ENCODE measurements at regions not wholly inside any gene's neighbourhood (a gene's known extent, or its start where the extent isn't known, plus 50 kb on each side); places are given as distances from the start of the nearest gene placed in this dataset.
"Not testable (repeated sequence)": the region's sequence is repeated elsewhere in the genome, so short reads cannot be mapped to it uniquely, and the experiment has no call there.

DNA sequence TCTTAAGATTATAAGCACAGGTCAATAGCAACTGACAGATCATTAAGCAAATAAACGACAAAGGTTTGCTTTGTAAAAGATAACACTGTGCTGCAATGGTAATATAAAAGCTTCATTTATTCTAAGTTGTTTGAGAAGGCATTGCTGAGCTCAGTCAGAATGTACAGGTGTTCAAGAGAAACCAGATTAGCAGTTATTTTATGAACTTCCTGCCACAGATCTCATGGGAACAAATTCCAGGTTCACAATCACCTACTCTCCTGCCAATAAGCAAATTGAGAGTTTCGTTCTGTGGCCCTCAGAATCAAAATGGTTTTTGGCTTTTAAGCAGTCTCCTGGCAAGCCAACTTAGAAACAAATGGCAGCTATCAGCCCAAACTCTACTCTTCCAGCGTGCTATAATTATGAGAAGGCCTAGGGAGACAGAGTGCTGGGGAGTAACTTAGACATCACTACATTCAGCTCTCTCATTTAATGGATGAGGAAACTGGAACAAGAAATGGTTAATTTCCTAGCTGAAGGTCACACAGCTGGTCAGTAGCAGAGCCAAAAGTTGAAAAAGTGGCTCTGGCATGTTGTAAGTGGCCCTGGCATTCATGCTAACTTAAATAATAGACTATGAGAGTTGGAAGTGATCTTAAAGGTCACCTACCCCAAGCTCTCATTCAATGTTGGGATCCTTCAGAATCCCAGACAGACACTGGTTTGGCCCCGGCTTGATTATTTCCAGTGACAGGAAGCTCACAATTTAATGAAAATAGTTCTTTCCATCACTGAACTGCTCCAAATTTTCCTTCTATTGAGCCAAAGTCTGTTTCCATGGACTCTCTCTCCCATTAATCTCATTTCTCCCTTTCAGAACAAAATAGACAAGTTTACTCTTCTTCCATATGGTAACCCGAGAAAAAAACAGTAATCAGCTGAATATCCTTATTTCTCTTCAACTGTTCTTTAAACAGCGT, 82.6 kb upstream of the EDEM3 start:
- H3K36me3 ChIP-seq (ENCODE audit: low read depth, low read length) = no peaks in the 10 kb centered on the region
- no peak overlapping the region for H3K4me2 ChIP-seq (ENCODE audit: low read length)
- no peaks in the 10 kb centered on the region for H3K9me2 ChIP-seq (replicated peaks; ENCODE audit: low read length)
- ATAC-seq (peak; percentile 57), DNase-seq (peak; percentile 23)
- no peaks in the 10 kb centered on the region for H4K20me1 ChIP-seq (ENCODE audit: low read length)
- no peaks in the 10 kb centered on the region for H3F3A ChIP-seq (ENCODE audit: low read length, unreplicated experiment)
- H3K27ac ChIP-seq (ENCODE audit: low read length) = peak overlapping the region; percentile 80
- no peaks in the 10 kb centered on the region for H3K9me3 ChIP-seq (ENCODE audit: low read length)
- no peak overlapping the region for H3K4me3 ChIP-seq (ENCODE audit: low read length)
- POLR2A ChIA-PET (ENCODE audit: unreplicated experiment) = no interaction called here
- no TSS peak for BruUV-seq (replicated peaks)
- H3K27me3 ChIP-seq (ENCODE audit: low read length) = no peaks in the 10 kb centered on the region
- H3K79me2 ChIP-seq (ENCODE audit: low read length) = no peaks in the 10 kb centered on the region
- intact Hi-C loops (cut with micrococcal nuclease) = no loop called here
- peaks cover 25% of the 10 kb centered on the region for H3K4me1 ChIP-seq (ENCODE audit: insufficient read depth, low read length)
- H3K9ac ChIP-seq (ENCODE audit: low read length) = peak overlapping the region; percentile 29; the same call in 1 of the 2 replicates
- CTCF ChIA-PET = no interaction called here
- H2AFZ ChIP-seq (ENCODE audit: low read length) = no peak overlapping the region
- TF ChIP-seq EZH2 (IDR thresholded peaks at IDR 0.05; ENCODE audit: low read length, unreplicated experiment) = no peak
- TF ChIP-seq EZH2phosphoT487 (IDR thresholded peaks at IDR 0.05; ENCODE audit: borderline replicate concordance, low read length) = no peak

DNA sequence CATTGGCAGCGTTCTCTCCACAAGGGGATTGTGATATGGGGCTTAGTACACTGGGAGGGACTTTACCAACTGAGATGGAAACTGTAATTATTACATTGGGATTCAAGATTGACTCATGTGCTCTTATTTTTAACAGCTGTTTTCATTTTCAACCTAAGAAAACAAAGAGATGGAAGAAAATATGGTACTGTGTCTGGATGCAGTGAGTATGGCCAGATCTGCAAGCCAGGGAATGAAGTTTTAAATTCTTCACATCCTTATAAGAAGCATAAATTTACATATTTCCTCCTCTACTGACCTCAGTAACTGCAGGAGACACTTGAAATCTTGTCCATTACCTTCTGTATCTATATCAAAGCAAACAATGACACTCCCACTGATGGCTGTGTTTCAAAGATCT, 81.5 kb upstream of the EDEM3 start:
- Histone ChIP-seq H3K27me3 (ENCODE audit: low read length) (no peaks in the 10 kb centered on the region), H3K9ac (ENCODE audit: low read length) (no peak overlapping the region), H3K27ac (ENCODE audit: low read length) (peak overlapping the region; percentile 70), H3K4me3 (ENCODE audit: low read length) (no peak overlapping the region), H3K79me2 (ENCODE audit: low read length) (no peaks in the 10 kb centered on the region), H3K4me2 (ENCODE audit: low read length) (no peak overlapping the region), H3F3A (ENCODE audit: low read length, unreplicated experiment) (no peaks in the 10 kb centered on the region), H4K20me1 (ENCODE audit: low read length) (no peaks in the 10 kb centered on the region), H3K9me3 (ENCODE audit: low read length) (no peaks in the 10 kb centered on the region), H3K9me2 (replicated peaks; ENCODE audit: low read length) (no peaks in the 10 kb centered on the region), H3K4me1 (ENCODE audit: insufficient read depth, low read length) (peaks cover 25% of the 10 kb centered on the region), H3K36me3 (ENCODE audit: low read depth, low read length) (no peaks in the 10 kb centered on the region), H2AFZ (ENCODE audit: low read length) (no peak overlapping the region)
- no TSS peak for BruUV-seq (replicated peaks)
- ChIA-PET CTCF (no interaction called here), POLR2A (ENCODE audit: unreplicated experiment) (no interaction called here)
- TF ChIP-seq EZH2 (IDR thresholded peaks at IDR 0.05; ENCODE audit: low read length, unreplicated experiment) = no peak
- TF ChIP-seq, protein P1, sequence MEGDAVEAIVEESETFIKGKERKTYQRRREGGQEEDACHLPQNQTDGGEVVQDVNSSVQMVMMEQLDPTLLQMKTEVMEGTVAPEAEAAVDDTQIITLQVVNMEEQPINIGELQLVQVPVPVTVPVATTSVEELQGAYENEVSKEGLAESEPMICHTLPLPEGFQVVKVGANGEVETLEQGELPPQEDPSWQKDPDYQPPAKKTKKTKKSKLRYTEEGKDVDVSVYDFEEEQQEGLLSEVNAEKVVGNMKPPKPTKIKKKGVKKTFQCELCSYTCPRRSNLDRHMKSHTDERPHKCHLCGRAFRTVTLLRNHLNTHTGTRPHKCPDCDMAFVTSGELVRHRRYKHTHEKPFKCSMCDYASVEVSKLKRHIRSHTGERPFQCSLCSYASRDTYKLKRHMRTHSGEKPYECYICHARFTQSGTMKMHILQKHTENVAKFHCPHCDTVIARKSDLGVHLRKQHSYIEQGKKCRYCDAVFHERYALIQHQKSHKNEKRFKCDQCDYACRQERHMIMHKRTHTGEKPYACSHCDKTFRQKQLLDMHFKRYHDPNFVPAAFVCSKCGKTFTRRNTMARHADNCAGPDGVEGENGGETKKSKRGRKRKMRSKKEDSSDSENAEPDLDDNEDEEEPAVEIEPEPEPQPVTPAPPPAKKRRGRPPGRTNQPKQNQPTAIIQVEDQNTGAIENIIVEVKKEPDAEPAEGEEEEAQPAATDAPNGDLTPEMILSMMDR (conservative IDR thresholded peaks at IDR 0.05; ENCODE audit: low read depth, low read length) = no peak
- no peak for TF ChIP-seq EZH2phosphoT487 (IDR thresholded peaks at IDR 0.05; ENCODE audit: borderline replicate concordance, low read length)
- ATAC-seq (no peak), DNase-seq (no peak)
- intact Hi-C loops (cut with micrococcal nuclease) = no loop called here

DNA sequence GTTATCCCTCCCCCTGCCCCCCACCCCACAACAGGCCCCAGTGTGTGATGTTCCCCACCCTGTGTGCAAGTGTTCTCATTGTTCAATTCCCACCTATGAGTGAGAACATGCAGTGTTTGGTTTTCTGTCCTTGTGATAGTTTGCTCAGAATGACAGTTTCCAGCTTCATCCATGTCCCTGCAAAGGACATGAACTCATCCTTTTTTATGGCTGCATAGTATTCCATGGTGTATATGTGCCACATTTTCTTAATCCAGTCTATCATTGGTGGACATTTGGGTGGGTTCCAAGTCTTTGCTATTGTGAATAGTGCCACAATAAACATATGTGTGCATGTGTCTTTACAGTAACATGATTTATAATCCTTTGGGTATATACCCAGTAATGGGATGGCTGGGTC, 79.3 kb upstream of the EDEM3 start:
- DNase-seq; H3K79me2 ChIP-seq (ENCODE audit: low read length); H3K4me2 ChIP-seq (ENCODE audit: low read length); intact Hi-C loops (cut with micrococcal nuclease); H3K9me2 ChIP-seq (replicated peaks; ENCODE audit: low read length); H3K9me3 ChIP-seq (ENCODE audit: low read length); H3K27ac ChIP-seq (ENCODE audit: low read length); H3K36me3 ChIP-seq (ENCODE audit: low read depth, low read length); H4K20me1 ChIP-seq (ENCODE audit: low read length); H3K4me3 ChIP-seq (ENCODE audit: low read length); H3K27me3 ChIP-seq (ENCODE audit: low read length); H2AFZ ChIP-seq (ENCODE audit: low read length); H3F3A ChIP-seq (ENCODE audit: low read length, unreplicated experiment); CTCF ChIA-PET; H3K9ac ChIP-seq (ENCODE audit: low read length); BruUV-seq (replicated peaks); POLR2A ChIA-PET (ENCODE audit: unreplicated experiment); ATAC-seq: not testable (repeated sequence)
- peaks cover 24% of the 10 kb centered on the region for H3K4me1 ChIP-seq (ENCODE audit: insufficient read depth, low read length)
